Spleen (tissue), 7 donors: ENCODE measurements at regions not wholly inside any gene's neighbourhood (a gene's known extent, or its start where the extent isn't known, plus 50 kb on each side); places are given as distances from the start of the nearest gene placed in this dataset.

Experiments used
- CTCF ChIP-seq, 11 experiments: fragments of 200-600 bp in 7 of 11; fragments of 450-650 bp in 4 of 11; sonication (generic) in 4 of 11; IDR thresholded peaks in 8 of 11; conservative IDR thresholded peaks in 3 of 11; 1 replicate in 7 of 11; 2 replicates in 4 of 11; pipeline versions ENCODE4 v1.4.0 to v1.8.0; 2016 to 2021; ENCODE audit warnings: antibody characterized with exemption in 11 of 11, inconsistent platforms in 4 of 11, mild to moderate bottlenecking in 1 of 11
- POLR2A ChIP-seq, 3 donors: fragments of 450-650 bp; IDR thresholded peaks; one replicate each; pipeline ENCODE4 v1.5.1; 2017; ENCODE audit warnings: antibody characterized with exemption in 3 of 3, mild to moderate bottlenecking in 1 of 3
- POLR2AphosphoS5 ChIP-seq, 3 donors: sonication (generic); formaldehyde crosslinking; IDR thresholded peaks; one replicate each; pipeline ENCODE4 v1.5.1; 2017; ENCODE audit warnings: antibody characterized with exemption in 3 of 3
- donor health status: DM: no; HTN: no; CAD: no; lungs with moderate emphysema.
- donor health status: DM: no; HTN: no; CAD: no.
- donor health status: DM: no; HTN: no; CAD: no.

DNA sequence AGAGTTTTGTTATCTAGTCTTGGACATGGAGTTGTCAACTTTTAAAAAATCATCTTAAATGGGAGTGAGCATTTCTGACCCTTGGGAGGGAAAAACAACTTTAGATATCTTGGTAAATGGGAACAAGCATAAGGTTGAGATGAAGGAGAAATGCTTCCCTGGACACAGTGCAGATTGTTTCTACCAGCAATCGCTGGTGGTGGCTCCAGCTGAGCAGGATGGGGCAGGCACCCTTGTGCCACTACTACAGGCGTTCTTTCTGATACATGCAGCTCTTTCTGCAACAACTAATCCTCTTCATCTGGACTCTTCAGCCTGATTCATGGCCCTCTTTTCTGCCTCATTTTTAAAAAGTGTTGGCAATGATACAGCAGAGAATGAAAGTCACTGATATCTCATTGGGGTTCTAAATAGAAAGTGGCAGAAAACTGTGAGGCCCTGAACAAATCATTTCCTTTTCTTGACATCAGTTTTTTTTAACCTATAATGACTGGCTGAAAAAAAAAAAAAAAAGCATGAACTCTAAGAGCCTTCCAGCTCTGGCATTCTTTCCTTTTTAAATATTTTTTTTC lies 409.4 kb upstream of the PTGER4 start:
- TF ChIP-seq CTCF (IDR thresholded peaks at IDR 0.05 in 8 of 11, conservative IDR thresholded peaks at IDR 0.05 in 3 of 11) (no peak), POLR2A (IDR thresholded peaks at IDR 0.05) (no peak), POLR2AphosphoS5 (IDR thresholded peaks at IDR 0.05) (no peak)
